GM12873 (cell line): ENCODE measurements at regions not wholly inside any gene's neighbourhood (a gene's known extent, or its start where the extent isn't known, plus 50 kb on each side); places are given as distances from the start of the nearest gene placed in this dataset.

Source experiments
- TF ChIP-seq, protein P1 (sequence below): IDR thresholded peaks from 2 replicates; pipeline ENCODE4 v1.5.1; 2012; ENCODE audit warnings: low read depth, mild to moderate bottlenecking, moderate library complexity, low read length, control low read depth; ENCODE audit not compliant: insufficient read depth; ENCODE audit errors: missing control alignments

DNA sequence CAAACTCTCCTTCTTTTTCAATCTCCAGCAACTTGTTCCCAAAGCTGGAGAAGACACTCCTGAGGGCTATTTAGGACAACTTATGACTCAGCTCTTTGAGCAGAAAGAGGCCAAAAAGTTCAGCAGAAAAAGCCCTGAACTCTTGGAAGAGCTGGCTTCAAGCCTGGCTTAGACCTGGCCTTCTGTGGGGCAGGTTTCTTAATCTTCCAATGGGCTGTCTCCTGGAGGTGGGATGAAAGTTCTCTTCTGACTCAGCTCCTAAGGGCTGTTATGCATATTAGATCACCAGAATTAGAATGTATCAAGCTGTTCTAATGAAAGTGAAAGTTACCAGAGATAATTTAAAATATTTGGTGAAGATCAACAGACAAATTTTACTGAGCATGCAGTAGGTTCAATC, 129.4 kb downstream of the RAD51AP2 start:
- TF ChIP-seq, protein P1, sequence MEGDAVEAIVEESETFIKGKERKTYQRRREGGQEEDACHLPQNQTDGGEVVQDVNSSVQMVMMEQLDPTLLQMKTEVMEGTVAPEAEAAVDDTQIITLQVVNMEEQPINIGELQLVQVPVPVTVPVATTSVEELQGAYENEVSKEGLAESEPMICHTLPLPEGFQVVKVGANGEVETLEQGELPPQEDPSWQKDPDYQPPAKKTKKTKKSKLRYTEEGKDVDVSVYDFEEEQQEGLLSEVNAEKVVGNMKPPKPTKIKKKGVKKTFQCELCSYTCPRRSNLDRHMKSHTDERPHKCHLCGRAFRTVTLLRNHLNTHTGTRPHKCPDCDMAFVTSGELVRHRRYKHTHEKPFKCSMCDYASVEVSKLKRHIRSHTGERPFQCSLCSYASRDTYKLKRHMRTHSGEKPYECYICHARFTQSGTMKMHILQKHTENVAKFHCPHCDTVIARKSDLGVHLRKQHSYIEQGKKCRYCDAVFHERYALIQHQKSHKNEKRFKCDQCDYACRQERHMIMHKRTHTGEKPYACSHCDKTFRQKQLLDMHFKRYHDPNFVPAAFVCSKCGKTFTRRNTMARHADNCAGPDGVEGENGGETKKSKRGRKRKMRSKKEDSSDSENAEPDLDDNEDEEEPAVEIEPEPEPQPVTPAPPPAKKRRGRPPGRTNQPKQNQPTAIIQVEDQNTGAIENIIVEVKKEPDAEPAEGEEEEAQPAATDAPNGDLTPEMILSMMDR: no peak

DNA sequence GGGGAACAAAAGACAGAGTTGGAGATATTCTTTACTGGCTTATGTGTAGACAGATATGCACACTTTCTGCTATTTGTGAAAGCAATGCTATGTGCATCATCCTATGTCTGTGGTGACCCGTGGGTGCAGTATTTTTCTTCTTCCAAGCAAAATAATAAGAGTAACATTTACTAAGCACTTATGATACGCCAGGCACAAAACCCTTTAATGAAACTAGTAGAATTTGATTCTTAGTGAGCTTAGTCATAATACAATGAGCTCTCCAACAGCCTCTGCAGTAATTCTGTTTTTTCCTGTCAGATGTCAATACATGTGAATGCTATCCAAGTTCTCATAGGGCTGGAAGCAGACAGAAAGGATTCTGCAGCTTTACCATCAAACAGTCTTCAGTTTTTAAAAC, 130.6 kb downstream of the RAD51AP2 start:
- TF ChIP-seq, protein P1: no peak

DNA sequence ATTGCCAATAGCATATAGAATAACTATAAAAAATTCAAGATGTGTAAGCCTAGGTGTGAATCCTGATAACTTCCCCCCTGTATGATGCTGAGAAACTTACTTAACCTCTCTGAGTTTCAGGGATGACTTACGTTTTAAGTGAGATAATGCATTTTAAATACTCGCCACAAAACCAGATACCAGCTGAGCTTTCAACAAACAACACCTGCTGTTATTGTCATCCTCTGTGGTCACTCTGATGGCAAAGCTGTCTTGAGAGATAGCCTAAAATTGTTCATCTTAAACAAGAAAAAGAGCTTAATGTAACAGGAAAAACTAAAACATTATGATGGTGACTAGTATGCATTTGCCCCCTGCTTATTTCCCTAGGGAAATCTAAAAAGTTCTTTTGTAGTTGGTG, 131.5 kb downstream of the RAD51AP2 start:
- TF ChIP-seq, protein P1: no peak

DNA sequence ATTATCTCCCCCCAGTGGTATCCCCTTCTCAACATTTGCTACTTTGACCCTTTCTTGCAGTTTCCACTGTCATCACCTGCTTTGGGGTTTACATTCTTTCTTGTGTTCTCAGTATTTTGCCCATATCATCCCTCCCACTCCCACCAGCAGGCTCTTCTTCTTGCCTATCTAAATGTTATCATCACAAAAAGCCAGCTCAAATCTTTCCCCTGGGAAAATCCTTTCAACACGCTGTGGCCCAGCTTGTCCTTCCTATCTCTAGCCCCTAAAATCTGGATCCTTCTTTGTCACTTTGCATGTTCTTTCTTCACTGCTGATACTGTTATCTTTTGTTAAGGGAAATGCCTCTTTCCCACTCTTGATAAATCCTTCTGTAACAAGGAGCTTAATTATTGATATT, 138.2 kb downstream of the RAD51AP2 start:
- TF ChIP-seq, protein P1: no peak

DNA sequence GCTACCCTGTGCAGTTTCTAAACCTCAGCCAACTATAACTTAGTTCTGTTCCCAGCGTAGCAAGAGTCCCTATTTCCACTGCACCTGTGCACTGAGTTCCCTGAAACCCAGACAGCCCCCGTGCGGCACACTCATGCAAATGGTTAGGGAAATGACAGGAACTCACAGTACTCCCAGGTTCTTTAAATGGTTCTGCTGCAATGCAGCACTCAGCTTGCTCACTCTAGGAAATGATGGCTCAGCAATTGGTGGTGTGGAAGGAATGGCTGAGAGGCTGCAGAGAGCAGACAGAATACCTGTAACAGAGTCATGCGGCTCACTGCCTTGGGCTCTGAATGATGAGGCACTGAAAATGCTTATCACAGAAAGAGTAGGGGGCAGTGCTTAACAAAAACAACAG, 143.0 kb downstream of the RAD51AP2 start:
- TF ChIP-seq, protein P1: no peak

DNA sequence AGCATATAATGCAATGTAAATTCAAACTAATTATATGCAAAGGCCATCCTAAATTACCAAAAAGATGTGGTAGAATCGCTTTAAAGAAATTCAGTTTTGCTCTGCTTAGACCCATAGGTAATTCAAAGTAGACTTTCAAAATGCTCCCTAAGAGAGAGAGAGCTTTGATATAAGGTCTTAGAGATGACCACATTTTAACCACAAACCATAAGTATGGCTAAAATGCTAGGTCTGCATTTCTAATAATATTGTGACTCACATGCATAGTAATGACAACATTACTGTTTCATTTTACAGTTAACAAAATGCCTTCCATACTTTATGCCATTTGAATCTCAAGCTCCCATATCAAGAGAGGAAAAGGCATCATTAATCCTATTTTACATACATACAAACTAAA, 144.5 kb downstream of the RAD51AP2 start:
- TF ChIP-seq, protein P1: no peak

DNA sequence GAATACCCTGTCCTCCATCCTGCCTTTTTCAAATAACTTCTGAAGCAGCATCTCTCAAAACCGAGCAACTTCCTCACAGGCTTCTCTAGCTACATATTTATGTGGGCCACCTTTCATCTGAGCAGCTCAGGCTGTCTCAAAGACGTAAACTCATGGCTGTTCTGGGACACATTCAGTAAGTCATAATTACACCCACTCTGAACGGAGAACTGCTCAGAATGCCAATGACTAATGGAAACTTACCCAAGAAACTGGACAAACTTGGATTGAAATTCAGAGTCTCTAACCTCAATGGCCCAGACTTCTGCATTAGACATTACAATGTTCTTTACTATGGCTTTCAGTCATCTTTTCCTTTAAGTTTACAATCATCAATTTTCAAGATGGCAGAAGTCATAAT, 145.2 kb downstream of the RAD51AP2 start:
- TF ChIP-seq, protein P1: no peak
